ELR (cell line): ENCODE measurements at regions not wholly inside any gene's neighbourhood (a gene's known extent, or its start where the extent isn't known, plus 50 kb on each side); places are given as distances from the start of the nearest gene placed in this dataset.
A peak's percentile ranks its signal among the peaks of the same experiment; 100 is the strongest.

ENCODE experiments used
- DNase-seq: peaks from one replicate; pipeline ENCODE4 v3.0.0-alpha.2; 2015; ENCODE audit warnings: low read depth

GRCh38 chr11:32002311-32002710 lies 88.6 kb upstream of the RCN1 start:
- peak; percentile 54 for DNase-seq

- DNase-seq: peak; percentile 25
These were observed 92.9 kb upstream of the RCN1 start for GRCh38 chr11:31997955-31998354.

GRCh38 chr11:31996159-31996881 lies 94.6 kb upstream of the RCN1 start:
- no peak for DNase-seq

GRCh38 chr11:31995525-31996094 lies 95.3 kb upstream of the RCN1 start:
- peak; percentile 50 for DNase-seq

- no peak for DNase-seq
These were observed 95.8 kb upstream of the RCN1 start for GRCh38 chr11:31995032-31995431.

- DNase-seq: no peak
These were observed 103.5 kb upstream of the RCN1 start for GRCh38 chr11:31987118-31988005.

GRCh38 chr11:31986201-31986889 lies 104.5 kb upstream of the RCN1 start:
- DNase-seq: no peak

- DNase-seq: no peak
These were observed 109.4 kb upstream of the RCN1 start for GRCh38 chr11:31981457-31981856.

GRCh38 chr11:31977343-31977742 lies 113.5 kb upstream of the RCN1 start:
- no peak for DNase-seq

GRCh38 chr11:31974366-31975136 lies 116.3 kb upstream of the RCN1 start:
- peak; percentile 96 for DNase-seq

GRCh38 chr11:31973172-31973571 lies 117.7 kb upstream of the RCN1 start:
- no peak for DNase-seq

- no peak for DNase-seq
These were observed 118.3 kb upstream of the RCN1 start for GRCh38 chr11:31972623-31973022.

- no peak for DNase-seq
These were observed 121.5 kb upstream of the RCN1 start for GRCh38 chr11:31969359-31969702.

GRCh38 chr11:31968461-31969358 lies 122.2 kb upstream of the RCN1 start:
- DNase-seq: peak; percentile 80

GRCh38 chr11:31967404-31968130 lies 123.3 kb upstream of the RCN1 start:
- no peak for DNase-seq

GRCh38 chr11:31966846-31967245 lies 124.0 kb upstream of the RCN1 start:
- no peak for DNase-seq

GRCh38 chr11:31964181-31964580 lies 126.7 kb upstream of the RCN1 start:
- no peak for DNase-seq

GRCh38 chr11:31960126-31960525 lies 130.7 kb upstream of the RCN1 start:
- DNase-seq: no peak

- DNase-seq: peak; percentile 78
These were observed 131.2 kb upstream of the RCN1 start for GRCh38 chr11:31959716-31960115.
